Thyroid gland (tissue), 4 donors: ENCODE measurements at regions not wholly inside any gene's neighbourhood (a gene's known extent, or its start where the extent isn't known, plus 50 kb on each side); places are given as distances from the start of the nearest gene placed in this dataset.
"Not testable (repeated sequence)": the region's sequence is repeated elsewhere in the genome, so short reads cannot be mapped to it uniquely, and the experiment has no call there.

Experiments
- DNase-seq, 2 donors: peaks; one replicate each; pipeline ENCODE4 v3.0.0-alpha.2; 2019
- H3K27ac ChIP-seq, 3 donors: fragments of 200-600 bp; sonication (generic); 1 replicate in 2 of 3; 2 replicates in 1 of 3; pipeline ENCODE4 v1.5.1; 2016 to 2019; ENCODE audit warnings: mild to moderate bottlenecking in 1 of 3, moderate library complexity in 1 of 3
- H3K27me3 ChIP-seq: fragments of 200-600 bp; sonication (generic); one replicate; pipeline ENCODE4 v1.5.1; 2019
- H3K36me3 ChIP-seq, 2 donors: fragments of 200-600 bp; sonication (generic); one replicate each; pipeline ENCODE4 v1.5.1; 2016 to 2019
- H3K4me1 ChIP-seq, 2 donors: fragments of 200-600 bp; sonication (generic); one replicate each; pipeline ENCODE4 v1.5.1; 2017 to 2019
- H3K4me3 ChIP-seq, 3 donors: fragments of 200-600 bp; sonication (generic); replicated peaks in 1 of 3; 1 replicate in 2 of 3; 2 replicates in 1 of 3; pipeline ENCODE4 v1.5.1; 2016; ENCODE audit warnings: mild to moderate bottlenecking in 1 of 3
- H3K9me3 ChIP-seq: fragments of 200-600 bp; sonication (generic); one replicate; pipeline ENCODE4 v1.5.1; 2017
- POLR2A ChIP-seq, 2 donors: fragments of 450-650 bp; IDR thresholded peaks; one replicate each; pipeline ENCODE4 v1.6.1; 2017; ENCODE audit warnings: antibody characterized with exemption in 2 of 2, mild to moderate bottlenecking in 2 of 2, moderate library complexity in 1 of 2
- WGBS, 2 donors: methylation state at CpG; one replicate each; pipeline ENCODE4 v1.1.5; 2017; 5-methylcytosine and 5-hydroxymethylcytosine counted together
- intact Hi-C: fragments of 100-400 bp; cut with DNase I; formaldehyde crosslinking; loops from one replicate; pipeline ENCODE4 v1.15.1; 2023
- TF ChIP-seq, protein P1 (sequence below), 6 experiments: fragments of 200-600 bp in 3 of 6; fragments of 450-650 bp in 3 of 6; sonication (generic) in 3 of 6; IDR thresholded peaks; one replicate each; pipeline ENCODE4 v1.5.1; 2016 to 2019; ENCODE audit warnings: antibody characterized with exemption in 6 of 6, mild to moderate bottlenecking in 2 of 6, inconsistent platforms in 1 of 6, moderate library complexity in 1 of 6

DNA sequence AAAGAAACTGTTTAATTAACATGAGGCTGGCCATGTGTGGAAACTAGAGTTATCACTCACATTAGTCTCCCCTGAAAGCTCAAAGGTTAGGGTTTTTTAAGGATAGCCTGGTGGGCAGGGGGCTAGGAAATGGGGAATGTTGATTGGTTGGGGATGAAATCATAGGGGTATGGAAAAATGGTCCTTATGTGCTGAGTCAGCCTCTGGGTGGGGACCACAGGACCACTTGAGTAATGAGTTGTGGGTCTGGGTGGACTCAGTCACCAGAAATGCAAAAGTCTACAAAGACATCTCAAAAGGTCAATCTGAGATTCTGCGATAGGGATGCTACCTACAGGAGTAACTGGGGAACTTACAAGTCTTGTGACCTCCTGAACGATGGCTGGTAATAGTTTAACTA lies 362.8 kb downstream of the DMAC1 start:
- TF ChIP-seq, protein P1, sequence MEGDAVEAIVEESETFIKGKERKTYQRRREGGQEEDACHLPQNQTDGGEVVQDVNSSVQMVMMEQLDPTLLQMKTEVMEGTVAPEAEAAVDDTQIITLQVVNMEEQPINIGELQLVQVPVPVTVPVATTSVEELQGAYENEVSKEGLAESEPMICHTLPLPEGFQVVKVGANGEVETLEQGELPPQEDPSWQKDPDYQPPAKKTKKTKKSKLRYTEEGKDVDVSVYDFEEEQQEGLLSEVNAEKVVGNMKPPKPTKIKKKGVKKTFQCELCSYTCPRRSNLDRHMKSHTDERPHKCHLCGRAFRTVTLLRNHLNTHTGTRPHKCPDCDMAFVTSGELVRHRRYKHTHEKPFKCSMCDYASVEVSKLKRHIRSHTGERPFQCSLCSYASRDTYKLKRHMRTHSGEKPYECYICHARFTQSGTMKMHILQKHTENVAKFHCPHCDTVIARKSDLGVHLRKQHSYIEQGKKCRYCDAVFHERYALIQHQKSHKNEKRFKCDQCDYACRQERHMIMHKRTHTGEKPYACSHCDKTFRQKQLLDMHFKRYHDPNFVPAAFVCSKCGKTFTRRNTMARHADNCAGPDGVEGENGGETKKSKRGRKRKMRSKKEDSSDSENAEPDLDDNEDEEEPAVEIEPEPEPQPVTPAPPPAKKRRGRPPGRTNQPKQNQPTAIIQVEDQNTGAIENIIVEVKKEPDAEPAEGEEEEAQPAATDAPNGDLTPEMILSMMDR (IDR thresholded peaks at IDR 0.05), result no peak
- no peak for TF ChIP-seq POLR2A (IDR thresholded peaks at IDR 0.05)
- intact Hi-C loops, result no loop called here
- peaks cover 0 to 10% of the 10 kb centered on the region in 2 donors for H3K4me1 ChIP-seq
- H3K36me3 ChIP-seq, result no peaks in the 10 kb centered on the region
- no peaks in the 10 kb centered on the region for H3K9me3 ChIP-seq
- H3K27me3 ChIP-seq, result no peaks in the 10 kb centered on the region
- H3K4me3 ChIP-seq, result no peak overlapping the region
- WGBS, 2 donors, result 95 to 98% methylated on average over 2 of the region's 2 CpGs
- H3K27ac ChIP-seq, result no peak overlapping the region
- no peak for DNase-seq

DNA sequence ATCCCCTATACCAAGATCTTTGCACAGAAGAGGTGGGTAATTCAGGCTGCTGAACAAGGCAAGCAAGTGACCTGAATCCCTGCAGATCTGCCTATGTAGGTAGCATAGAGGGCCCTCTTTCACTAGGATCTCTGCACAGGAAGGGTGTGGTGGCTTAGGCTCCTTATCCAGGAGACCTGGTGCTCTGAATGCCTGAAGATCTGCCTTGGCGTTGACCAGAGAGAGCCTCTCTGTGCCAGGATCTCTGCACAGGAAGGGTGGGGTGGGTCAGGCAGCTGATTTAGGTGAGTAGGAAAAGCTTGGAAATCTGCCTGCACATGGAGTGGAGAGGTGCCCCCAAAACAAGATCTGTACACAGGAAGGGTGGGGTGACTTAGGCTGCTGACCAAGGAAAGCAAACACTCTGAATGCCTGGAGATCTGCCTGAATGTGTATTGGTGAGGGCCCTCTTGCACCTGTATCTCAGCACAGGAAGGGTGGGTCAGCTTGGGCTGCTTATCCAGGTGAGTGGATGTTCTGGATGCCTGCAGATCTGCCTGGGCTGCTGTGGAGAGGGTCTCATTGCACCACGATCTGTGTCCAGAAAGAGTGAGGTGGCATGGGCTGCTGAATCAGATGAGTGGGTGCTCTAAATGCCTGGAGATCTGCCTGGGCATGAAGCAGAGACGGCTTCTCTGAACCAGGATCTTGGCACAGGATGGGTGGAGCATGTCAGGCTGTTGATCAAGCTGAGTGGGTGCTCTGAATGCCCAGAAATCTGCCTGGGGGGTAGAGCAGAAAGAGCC lies 365.9 kb downstream of the DMAC1 start:
- Histone ChIP-seq H3K27me3 (no peaks in the 10 kb centered on the region), H3K4me1 (peaks cover 0 to 10% of the 10 kb centered on the region in 2 donors), H3K36me3 (no peaks in the 10 kb centered on the region), H3K9me3 (no peaks in the 10 kb centered on the region), H3K4me3 (no peak overlapping the region), H3K27ac (peak overlapping the region in 1 of 3 donors; percentile 70)
- 20 to 47% methylated on average over 3 of the region's 3 CpGs for WGBS, 2 donors
- TF ChIP-seq, protein P1 (IDR thresholded peaks at IDR 0.05), result no peak
- TF ChIP-seq POLR2A (IDR thresholded peaks at IDR 0.05), result no peak
- intact Hi-C loops, result no loop called here
- peak; percentile 80 to 84 for DNase-seq

DNA sequence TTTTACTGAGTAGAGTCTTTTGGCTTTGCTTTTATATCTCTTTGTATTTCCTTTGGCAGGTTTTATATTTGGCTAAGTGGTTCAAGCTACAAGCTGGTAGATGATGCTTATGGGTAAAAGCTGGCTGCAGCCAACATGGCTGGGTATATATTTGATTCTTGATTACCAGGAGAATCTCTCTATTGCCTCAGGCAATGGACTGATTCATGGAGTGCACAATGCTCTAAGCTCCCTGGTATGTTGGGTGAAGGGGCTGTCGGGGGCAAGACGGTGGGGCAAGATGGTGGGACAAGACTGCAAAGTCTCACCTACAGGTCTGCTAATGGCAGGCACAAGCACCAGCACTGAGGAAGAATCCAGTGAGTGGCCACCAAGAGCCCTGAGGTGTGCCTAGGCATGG lies 366.6 kb downstream of the DMAC1 start:
- Histone ChIP-seq H3K9me3 (no peaks in the 10 kb centered on the region), H3K4me1 (peaks cover 0 to 10% of the 10 kb centered on the region in 2 donors), H3K4me3 (no peak overlapping the region), H3K27me3 (no peaks in the 10 kb centered on the region), H3K36me3 (no peaks in the 10 kb centered on the region), H3K27ac (no peak overlapping the region)
- no peak for DNase-seq
- intact Hi-C loops, result no loop called here
- 93 to 96% methylated on average over 2 of the region's 2 CpGs for WGBS, 2 donors
- TF ChIP-seq, protein P1 (IDR thresholded peaks at IDR 0.05), result no peak
- TF ChIP-seq POLR2A (IDR thresholded peaks at IDR 0.05), result no peak

DNA sequence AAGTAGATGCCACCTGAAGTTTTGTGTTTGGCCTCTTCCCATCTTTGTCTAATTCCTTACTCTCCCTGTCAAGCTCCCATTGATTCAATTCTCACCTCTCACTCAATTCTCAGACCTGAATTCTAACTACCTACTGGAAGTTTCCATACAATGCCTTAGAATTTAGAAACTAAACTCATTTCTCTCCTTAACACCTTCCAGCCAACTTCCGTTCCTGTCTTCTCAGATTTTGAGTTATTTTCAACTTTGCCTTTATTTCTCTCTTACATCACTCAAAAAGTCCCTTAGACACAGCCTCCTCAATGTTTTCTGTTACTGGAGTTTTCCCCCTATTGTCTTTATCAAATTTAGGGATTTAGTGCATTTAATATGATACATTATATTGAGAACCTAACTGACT lies 382.2 kb downstream of the DMAC1 start:
- DNase-seq, H3K36me3 ChIP-seq, H3K4me3 ChIP-seq, H3K9me3 ChIP-seq, intact Hi-C loops, H3K27me3 ChIP-seq: not testable (repeated sequence)
- Histone ChIP-seq H3K4me1 (peaks cover 11 to 16% of the 10 kb centered on the region in 2 donors), H3K27ac (peak overlapping the region in 1 of 3 donors; percentile 63)
- 96 to 97% methylated on average over 1 of the region's 1 CpG for WGBS, 2 donors

DNA sequence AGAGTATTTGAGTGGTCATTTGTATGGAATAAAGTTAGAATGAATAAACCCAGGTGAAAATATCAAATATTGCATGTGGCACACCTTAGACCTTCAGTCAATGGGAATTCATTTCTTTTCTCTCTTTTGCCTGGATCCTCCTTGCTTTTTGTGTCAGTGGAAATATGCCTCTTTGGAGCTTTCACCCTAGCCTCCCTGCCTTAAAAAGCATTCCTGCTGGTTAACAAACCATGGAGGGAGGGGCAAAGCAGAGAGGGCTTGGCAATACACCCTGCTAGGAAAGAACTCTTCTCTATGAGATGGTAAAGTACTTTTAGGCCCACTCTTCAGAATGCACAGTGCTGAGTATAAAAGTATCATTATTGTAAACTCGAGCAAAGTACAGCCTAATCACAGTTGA lies 383.7 kb downstream of the DMAC1 start:
- no peak overlapping the region for H3K4me3 ChIP-seq
- DNase-seq, result peak; percentile 70 to 77

More for the DNA sequence above, 383.7 kb downstream of the DMAC1 start:
- Histone ChIP-seq H3K36me3 (no peaks in the 10 kb centered on the region), H3K4me1 (peaks cover 11 to 16% of the 10 kb centered on the region in 2 donors), H3K27ac (peak overlapping the region; percentile 42 to 79 (median 51)), H3K27me3 (no peaks in the 10 kb centered on the region), H3K9me3 (no peaks in the 10 kb centered on the region)
- intact Hi-C loops, result no loop called here
- no peak for TF ChIP-seq POLR2A (IDR thresholded peaks at IDR 0.05)
- TF ChIP-seq, protein P1 (IDR thresholded peaks at IDR 0.05), result no peak
- WGBS, 2 donors, result 30 to 57% methylated on average over 1 of the region's 1 CpG
